NCI-H460 (cell line): ENCODE measurements at regions not wholly inside any gene's neighbourhood (a gene's known extent, or its start where the extent isn't known, plus 50 kb on each side); places are given as distances from the start of the nearest gene placed in this dataset.
A peak's percentile ranks its signal among the peaks of the same experiment; 100 is the strongest.
"Not testable (repeated sequence)": the region's sequence is repeated elsewhere in the genome, so short reads cannot be mapped to it uniquely, and the experiment has no call there.

Experiments used
- DNase-seq: peaks from one replicate; pipeline ENCODE4 v3.0.0-alpha.2; 2016; ENCODE audit warnings: low read depth; ENCODE audit errors: extremely low read depth

DNA sequence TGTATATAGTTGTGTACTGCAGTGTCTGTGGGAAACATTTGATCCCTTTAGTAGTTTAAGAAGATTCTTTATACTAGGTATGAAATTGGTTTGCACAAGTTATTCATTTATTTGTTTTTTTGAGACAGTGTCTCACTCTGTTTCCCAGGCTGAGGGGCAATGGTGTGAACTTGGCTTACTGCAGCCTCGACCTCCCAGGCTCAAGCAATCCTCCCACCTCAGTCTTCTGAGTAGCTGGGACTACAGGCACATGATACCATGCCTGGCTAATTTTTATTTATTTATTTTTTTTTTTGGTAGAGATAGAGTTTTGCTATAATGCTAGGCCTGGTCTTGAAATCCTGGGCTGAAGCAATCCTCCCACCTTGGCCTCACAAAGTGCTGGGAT, 209.4 kb downstream of the RASSF9 start:
- no peak for DNase-seq

GRCh38 chr12:85627584-85627983, 208.6 kb downstream of the RASSF9 start:
- no peak for DNase-seq

- not testable (repeated sequence) for DNase-seq
Observed at GRCh38 chr12:85628562-85628961, 207.6 kb downstream of the RASSF9 start.

- DNase-seq: no peak
Observed at GRCh38 chr12:85630851-85631250, 205.4 kb downstream of the RASSF9 start.

GRCh38 chr12:85632390-85632789, 203.8 kb downstream of the RASSF9 start:
- no peak for DNase-seq

- no peak for DNase-seq
Observed at GRCh38 chr12:85633491-85633890, 202.7 kb downstream of the RASSF9 start.

DNA sequence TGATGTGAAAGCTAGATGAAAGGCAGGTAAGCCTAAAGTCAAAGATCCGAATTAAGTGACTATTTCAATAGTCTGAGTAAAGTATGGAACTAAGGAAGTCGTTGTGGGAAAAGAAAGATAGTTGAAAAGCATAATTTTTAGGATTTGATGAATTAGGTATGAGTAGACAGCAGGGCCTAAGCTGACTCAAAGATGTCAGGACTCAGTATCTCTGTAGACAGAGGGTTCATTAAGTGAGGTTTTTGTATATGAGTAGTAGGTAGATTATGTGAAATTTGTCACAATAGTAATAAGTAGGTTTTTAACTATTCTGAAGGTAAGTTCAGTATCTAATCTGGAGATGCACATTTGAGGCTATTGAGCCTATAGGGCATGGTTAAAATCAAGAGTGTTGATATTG, 196.4 kb downstream of the RASSF9 start:
- no peak for DNase-seq

DNA sequence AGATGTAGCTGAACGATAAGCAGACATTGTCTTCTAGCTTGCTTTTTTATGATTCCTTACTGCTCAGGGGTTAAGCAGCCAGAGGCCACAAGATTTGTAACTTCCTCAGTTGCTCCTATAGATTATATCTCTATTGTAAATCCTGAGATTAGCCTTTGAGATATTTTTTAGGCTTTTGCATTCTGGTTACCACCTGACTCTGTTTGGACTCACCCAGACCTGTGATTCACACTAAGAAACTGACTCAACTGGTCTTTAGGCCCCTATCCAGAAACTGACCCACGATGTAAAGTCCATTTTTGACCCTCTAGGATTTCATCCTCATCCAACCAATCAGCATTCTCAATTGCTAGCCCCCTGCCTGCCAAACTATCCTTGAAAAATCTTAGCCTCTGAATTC, 194.4 kb downstream of the RASSF9 start:
- no peak for DNase-seq

DNA sequence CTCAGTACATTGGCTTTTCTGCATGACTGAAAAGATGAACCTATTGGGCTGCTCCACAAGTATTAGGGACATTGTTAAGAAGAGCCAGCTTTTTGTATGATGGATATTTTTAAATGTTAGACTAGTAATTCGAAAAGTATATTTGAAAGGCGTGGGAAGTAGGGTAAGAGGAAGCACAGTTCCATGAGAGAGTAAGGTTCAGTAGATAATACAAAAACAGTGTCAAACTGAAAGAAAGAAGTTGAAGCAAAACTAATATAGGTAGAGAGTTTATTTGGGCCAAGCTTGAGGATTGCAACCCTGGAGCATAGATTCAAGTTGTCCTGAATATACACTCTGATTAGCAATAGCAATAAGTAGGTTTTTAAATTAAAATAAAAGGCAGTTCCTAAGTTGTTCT, 193.9 kb downstream of the RASSF9 start:
- no peak for DNase-seq

- peak; percentile 8 for DNase-seq
Observed at GRCh38 chr12:85642808-85643207, 193.4 kb downstream of the RASSF9 start.

DNA sequence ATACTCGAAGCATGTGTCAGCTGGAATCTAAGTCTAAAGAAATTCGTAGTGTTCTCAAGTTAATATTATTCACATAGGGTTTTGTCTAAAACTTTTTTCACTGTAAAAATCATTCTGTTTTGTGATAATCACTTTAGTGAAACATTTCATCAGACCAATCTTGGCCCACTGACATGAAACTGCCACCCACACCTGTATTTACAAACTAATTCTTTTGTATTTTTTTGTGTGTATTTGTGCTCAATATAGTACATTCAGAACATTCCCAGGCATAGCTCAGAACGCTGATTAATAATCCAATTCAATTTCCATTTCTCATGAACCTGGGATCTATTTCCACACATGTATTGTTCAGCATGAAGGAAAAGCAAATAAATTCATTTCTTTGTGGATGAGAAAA, 191.7 kb downstream of the RASSF9 start:
- DNase-seq: no peak

DNA sequence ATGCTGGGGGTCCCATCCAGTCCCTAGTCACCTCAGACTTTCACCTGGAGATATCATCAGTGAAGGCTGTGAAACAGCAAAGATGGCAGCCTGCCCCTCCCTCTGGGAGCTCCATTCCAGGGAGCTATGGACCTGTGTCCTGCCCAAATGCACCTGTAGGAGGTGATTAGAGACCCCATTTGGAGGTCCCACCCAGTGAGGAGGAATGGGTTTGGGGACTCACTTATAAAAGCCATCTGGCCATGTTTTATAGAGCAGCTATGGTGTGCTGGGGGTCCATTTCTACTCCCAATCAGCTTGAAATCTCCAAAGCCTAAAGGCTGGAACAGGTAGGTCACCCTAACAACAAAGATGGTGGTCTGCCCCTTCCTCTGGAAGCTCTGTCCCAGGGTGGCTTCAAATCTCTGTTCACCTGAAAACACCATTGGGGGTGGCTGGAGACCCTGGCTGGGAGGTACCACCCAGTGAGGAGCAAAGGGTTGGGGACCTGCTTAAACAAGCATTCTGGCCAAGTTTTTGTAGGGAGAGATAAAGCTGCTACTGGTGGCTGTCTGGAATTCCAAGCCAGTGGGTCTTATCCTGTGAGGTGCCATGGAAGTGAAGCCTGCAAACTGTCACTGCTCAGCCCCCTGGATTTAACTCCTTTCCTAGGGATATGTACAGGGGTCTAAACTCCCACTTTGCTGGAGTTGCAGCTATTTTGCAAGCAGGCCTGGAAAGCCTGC, 182.3 kb downstream of the RASSF9 start:
- DNase-seq: no peak

DNA sequence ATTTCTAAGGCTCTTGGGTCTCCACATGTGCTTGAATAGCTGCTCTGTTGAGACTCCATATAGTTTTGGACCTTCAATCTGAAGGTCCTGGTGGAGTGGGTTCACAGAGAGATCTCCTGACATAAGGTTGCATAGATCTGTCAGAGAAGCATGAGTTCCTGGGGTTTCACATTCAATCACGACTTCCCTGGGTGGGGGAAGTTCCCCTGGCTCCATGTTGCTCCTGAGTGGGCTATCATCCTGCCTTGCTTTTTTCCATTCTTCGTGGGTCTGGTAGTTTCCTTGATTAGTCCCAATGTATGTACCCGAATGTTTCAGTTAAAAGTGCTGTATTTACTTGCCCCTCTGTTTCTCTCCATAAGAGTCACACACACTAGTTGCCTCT, 181.8 kb downstream of the RASSF9 start:
- no peak for DNase-seq

- DNase-seq: no peak
Observed at GRCh38 chr12:85656561-85656960, 179.6 kb downstream of the RASSF9 start.

DNA sequence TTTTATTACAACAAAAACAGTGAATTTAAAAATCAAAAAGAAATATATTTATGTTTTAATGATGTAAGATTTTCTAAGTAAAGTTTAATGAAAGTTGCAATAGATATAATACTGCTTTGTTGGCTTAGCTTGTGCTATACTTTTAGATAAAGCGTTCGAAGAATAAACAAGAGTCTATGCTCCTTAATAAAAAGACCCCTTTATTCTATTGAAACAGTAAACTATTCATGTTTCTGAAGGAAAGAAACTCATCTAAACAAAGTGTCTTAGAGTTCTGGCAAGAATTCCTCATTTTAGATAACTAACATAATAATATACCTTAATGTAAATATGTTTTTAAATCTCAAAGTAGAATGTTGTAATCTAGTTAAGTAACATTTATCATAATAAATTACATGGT, 179.0 kb downstream of the RASSF9 start:
- DNase-seq: no peak

DNA sequence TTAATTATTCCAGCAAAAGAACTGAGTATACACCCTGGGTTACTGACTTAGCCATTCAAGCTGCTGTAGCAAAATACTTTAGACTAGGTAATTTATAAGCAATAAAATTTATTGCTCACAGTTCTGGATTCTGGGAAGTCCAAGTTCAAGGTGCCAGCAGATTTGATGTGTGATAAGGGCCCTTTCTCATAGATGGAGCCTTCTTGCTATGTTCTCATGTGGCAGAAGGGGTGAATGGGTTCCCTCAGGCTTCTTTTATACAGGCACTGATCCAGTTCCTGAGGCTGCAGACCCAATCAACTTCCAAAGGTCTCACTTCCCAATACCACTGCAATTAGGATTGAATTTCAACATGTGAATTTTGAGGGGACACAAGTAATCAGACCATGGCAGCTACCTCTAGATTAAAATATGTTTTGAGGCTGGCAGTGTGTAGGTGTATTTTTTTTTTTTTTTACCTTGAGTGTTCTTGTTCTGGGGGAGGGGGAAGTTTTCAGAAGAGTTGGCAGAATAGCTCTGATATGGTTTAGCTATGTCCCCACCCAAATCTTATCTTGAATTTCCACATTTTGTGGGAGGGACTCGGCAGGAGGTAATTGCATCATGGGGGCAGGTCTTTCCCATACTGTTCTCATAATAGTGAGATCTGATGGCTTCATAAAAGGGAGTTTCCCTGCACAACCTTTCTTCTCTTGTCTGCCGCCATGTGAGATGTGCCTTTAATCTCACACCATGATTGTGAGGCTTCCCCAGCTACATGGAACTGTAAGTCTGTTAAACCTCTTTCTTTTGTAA, 178.2 kb downstream of the RASSF9 start:
- no peak for DNase-seq

DNA sequence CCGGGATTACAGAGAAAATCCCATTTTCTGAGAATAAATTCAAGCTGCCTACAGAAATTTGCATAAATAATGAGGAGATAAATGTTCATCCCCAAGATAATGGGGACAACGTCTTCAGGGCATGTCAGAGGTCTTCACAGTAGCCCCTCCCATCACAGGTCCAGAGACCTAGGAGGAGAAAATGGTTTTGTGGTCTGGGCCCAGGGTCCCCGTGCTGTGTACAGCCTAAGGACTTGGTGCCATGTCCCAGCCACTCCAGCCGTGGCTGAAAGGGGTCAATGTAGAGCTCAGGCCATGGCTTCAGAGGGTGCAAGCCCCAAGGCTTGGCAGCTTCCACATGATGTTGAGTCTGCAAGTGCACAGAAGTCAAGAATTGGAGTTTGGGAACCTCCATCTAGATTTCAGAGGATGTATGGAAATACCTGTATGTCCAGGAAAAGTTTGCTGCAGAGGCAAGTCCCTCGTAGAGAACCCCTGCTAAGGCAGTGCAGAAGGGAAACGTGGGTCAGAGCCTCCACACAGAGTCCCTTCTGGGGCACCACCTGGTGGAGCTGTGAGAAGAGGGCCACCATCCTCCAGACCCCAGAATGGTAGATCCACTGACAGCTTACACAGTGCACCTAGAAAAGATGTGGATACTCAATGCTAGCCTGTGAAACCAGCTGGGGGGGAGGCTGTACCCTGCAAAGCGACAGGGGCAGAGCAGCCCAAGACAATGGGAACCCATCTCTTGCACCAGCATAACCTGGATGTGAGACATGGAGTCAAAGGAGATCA, 176.3 kb downstream of the RASSF9 start:
- DNase-seq: no peak

GRCh38 chr12:85661461-85662206, 174.6 kb downstream of the RASSF9 start:
- no peak for DNase-seq

DNA sequence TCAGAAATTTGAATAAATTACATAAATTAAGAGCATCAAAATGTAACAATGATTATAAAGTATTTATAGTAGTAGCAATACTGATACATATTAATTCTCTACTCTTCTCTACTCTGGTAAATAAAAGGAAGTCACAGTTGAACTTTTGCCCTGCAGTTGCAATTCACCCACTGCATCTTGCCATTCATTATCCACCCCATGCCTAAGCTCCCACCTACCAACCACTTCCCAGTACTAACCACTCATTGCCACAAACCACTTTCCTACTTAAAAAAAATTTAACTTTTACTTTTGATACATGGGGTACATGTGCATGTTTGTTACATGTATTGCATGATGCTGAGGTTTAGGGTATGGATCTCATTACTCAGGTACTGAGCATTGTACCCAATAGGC, 174.0 kb downstream of the RASSF9 start:
- no peak for DNase-seq

- no peak for DNase-seq
Observed at GRCh38 chr12:85663631-85664030, 172.6 kb downstream of the RASSF9 start.

GRCh38 chr12:85664429-85664828, 171.8 kb downstream of the RASSF9 start:
- DNase-seq: no peak
